KBM-7 (cell line): ENCODE measurements at regions not wholly inside any gene's neighbourhood (a gene's known extent, or its start where the extent isn't known, plus 50 kb on each side); places are given as distances from the start of the nearest gene placed in this dataset.

Experiments used
- DNase-seq: peaks from one replicate; pipeline ENCODE4 v3.0.0-alpha.2; 2015
- in situ Hi-C: fragments of 300-500 bp; cut with MboI; formaldehyde crosslinking; loops from 2 replicates; pipeline ENCODE4 v1.14.3; 2020; ENCODE audit warnings: low sequenced_read_pairs, low pct_unique_long_range_greater_than_20kb, mixed read lengths

DNA sequence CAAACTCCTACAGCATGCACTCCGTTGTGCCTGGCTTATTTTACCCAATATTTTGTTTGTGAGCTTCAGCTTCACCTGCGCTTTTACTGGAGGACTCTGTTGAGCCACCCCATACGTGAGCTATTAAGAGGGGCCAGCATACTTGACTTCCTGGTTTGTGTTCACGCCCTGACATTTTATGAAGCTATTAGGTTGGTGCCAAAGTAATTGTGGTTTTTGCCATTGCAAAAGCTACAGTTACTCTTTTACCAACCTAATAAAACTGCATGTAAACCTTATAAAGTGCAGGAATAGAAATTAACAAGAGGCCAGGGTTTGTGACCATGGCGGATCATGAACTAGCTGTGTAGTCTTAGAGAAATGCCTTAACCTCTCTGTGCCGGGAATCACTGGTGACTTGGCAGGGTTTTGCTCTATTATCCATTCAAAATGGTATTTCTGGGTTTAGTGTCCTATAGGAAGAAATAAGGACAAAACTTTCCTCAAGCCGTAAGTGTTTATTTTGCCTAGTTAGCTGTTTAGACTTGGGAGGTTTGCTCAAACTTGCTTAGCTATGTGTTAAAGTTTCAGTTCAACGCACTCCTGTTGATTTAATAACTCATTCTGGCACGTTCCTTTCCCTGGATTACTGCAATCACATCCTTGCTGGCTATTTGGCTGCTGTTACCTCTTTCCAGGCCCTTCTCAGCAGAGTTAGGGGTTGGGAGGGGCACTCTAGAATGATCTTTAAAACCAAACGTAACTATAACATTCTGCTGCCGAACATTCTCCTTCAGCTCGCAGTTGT lies 1027.6 kb downstream of the BCL11B start:
- in situ Hi-C loops = no loop called here
- DNase-seq = no peak

GRCh38 chr14:98244966-98245569 lies 1026.9 kb downstream of the BCL11B start:
- in situ Hi-C loops = no loop called here
- DNase-seq = no peak

GRCh38 chr14:98249057-98249456 lies 1022.9 kb downstream of the BCL11B start:
- no peak for DNase-seq
- in situ Hi-C loops = no loop called here

GRCh38 chr14:98249476-98249875 lies 1022.5 kb downstream of the BCL11B start:
- in situ Hi-C loops = no loop called here
- no peak for DNase-seq

DNA sequence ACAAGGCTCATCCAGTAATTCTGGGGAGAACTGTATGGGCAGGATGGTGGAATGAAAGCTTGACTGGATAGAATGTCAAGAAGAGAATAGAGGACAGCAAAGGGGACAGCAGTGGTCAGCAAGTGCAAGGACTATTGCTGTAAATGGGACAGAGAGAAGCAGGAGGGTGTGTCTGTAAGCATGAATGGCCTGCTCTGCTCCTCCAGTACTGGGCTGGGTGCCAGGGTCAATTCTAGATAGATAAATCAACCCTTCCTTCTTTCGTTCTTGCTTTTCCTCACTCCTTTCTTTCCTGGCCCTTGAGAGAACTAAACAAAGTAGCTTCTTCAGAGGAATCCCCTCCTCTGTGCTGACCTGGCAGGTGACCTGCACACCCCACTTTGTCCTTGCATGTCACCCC lies 1019.2 kb downstream of the BCL11B start:
- in situ Hi-C loops = no loop called here
- DNase-seq = no peak

DNA sequence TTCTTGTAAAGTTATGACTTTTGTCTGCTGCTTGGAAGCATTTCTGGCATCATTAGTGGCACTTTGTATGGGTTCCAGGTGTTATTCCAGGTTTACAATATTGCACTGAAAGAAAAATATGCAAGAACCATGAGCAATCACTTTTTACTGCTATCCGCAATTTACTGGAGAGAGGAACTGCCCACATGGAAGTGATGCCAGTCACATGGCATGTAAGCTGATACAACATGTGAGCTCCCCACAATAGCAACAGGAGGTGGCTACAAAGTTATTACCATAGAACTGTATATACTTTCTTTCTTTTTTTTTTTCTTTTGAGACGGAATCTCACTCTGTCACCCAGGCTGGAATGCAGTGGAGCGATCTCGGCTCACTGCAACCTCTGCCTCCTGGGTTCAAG lies 1012.1 kb downstream of the BCL11B start:
- DNase-seq = no peak
- in situ Hi-C loops = no loop called here

GRCh38 chr14:98262566-98262965 lies 1009.4 kb downstream of the BCL11B start:
- DNase-seq = no peak
- in situ Hi-C loops = no loop called here

DNA sequence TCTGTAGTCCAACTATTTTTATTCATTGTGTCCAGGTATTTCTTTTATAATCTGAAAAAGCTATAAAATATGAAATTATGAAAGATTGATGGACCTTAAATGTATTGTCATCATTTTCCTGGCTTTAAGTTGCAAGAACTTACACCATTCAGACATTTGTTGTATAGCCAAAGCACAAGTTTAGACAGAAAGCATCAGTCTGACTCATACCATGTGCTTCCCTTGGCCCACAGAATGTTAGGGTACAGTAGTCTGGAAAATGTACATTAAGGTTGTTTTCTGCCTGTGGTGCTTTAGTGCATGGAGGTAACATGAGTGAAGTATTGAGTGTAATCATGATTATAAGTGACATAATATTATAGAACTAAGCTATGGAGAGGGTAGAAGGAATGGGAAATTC lies 1002.5 kb downstream of the BCL11B start:
- no peak for DNase-seq
- in situ Hi-C loops = no loop called here

DNA sequence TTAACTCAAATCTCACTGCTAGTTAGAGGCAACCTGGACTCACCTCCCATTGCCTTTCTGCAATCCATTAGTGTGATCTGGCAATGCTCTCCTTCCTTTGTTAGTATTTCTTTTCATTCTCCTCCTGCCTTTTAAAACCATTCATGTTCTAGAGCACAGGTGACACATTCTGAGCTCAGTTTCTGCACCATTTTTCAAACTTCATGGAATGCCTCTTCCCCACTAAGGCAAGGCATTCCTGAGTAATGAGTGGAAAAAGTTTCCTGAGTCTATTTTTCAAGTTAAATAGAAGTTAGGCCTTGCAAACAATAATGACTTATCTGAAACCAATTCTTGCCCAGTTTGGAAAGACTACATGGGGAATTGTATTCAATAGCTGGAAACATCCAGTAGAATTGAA lies 1001.8 kb downstream of the BCL11B start:
- in situ Hi-C loops = no loop called here
- DNase-seq = no peak

- DNase-seq = no peak
- in situ Hi-C loops = no loop called here
Observed at GRCh38 chr14:98274596-98274995, 997.4 kb downstream of the BCL11B start.

DNA sequence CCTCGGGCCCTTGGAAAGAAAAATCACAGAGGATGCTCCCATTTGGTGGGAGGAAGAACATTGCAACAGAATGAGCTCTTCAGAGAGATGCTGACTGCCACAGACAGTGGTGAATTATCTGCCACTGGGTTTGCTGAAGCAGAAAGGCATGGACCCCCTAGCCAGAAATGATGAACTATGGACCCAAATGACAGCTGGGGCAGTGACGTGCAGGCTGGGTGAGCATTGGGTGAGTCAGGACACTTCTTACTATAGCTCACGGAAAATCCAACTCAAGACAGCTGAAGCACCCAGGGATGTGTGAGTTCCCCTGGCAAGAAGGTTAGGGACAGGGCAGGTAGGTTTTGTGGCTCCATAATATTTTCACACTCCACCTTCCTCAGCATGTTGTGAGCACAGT lies 993.2 kb downstream of the BCL11B start:
- in situ Hi-C loops = no loop called here
- no peak for DNase-seq

- no peak for DNase-seq
- in situ Hi-C loops = no loop called here
Observed at GRCh38 chr14:98280436-98280835, 991.6 kb downstream of the BCL11B start.

DNA sequence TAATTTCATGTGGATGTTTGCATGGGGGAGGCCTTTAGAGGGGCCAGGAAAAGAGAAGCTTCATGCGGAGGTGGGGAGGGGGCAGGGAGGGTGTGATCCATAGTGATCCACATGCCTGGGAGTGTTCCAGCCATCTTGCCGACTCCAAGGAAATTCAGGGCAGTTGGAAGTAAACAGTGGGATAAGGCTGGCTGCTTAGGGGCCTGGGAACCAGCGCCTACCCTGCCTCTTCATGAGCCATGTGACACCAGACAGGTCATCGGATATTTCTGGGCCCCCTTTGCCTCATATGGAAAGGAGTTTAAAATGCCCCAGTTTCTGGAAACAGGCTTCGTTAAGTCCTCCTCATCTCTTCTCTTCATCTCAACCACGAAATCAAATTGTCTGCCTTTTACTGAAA lies 983.2 kb downstream of the BCL11B start:
- DNase-seq = no peak

DNA sequence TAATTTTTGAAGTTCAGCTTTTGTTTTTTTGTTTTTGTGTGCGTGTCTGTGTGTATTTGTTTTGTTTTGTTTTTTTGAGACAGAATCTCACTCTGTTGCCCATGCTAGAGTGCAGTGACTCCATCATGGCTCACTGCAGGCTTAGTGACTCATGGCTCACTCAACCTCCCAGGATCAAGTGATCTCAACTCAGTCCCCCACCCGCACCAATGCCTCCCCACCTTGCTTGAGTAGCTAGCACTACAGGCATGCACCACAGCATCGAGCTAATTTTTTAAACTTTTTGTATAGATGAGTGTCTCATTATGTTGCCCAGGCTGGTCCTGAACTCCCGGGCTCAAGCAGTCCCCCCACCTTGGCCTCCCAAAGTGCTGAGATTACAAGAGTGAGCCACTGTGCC lies 981.4 kb downstream of the BCL11B start:
- in situ Hi-C loops = no loop called here
- no peak for DNase-seq

More for the DNA sequence above, 983.2 kb downstream of the BCL11B start:
- in situ Hi-C loops = no loop called here

DNA sequence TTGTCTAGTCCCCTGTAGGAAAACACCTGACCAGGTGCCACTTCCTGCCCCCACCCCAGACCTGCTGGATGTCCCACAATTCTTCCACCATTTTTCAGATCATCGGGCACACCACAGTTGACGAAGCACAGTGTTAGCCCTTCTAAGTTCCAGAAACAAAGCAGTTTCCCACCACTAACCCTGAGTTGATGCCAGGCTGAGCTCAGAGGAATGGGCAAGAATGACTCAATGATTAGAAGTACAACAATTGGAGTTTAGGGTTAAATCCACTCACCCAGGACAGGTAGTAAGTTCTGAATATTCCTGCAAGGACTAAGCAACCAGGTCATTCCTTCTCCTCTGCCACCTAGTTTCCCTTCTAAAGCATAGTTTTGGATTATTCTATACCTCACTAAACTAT lies 979.8 kb downstream of the BCL11B start:
- DNase-seq = no peak
- in situ Hi-C loops = no loop called here

DNA sequence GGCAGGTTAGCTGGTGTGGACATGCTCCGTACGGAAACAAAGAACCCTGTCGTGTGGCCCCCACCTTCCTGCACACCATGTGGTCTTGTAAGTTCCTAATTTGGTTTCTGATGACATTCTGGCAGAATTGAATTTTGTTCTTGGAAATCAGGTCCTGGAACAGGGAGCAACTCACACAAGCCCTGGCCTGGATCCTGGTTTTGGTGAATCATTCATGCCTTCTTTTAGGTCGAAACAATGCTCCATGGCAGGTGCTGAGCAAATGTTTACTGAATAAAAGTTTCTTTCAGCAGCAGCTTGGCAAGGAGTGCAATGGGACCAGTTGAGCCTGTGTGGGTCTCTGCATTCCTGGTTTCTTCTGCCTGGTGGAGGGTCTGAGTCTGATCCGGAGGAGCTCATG lies 978.4 kb downstream of the BCL11B start:
- in situ Hi-C loops = no loop called here

GRCh38 chr14:98296895-98297294 lies 975.1 kb downstream of the BCL11B start:
- no peak for DNase-seq
- in situ Hi-C loops = no loop called here

More for the DNA sequence above, 978.4 kb downstream of the BCL11B start:
- DNase-seq = no peak

- in situ Hi-C loops = no loop called here
- no peak for DNase-seq
Observed at GRCh38 chr14:98297567-98297966, 974.4 kb downstream of the BCL11B start.

DNA sequence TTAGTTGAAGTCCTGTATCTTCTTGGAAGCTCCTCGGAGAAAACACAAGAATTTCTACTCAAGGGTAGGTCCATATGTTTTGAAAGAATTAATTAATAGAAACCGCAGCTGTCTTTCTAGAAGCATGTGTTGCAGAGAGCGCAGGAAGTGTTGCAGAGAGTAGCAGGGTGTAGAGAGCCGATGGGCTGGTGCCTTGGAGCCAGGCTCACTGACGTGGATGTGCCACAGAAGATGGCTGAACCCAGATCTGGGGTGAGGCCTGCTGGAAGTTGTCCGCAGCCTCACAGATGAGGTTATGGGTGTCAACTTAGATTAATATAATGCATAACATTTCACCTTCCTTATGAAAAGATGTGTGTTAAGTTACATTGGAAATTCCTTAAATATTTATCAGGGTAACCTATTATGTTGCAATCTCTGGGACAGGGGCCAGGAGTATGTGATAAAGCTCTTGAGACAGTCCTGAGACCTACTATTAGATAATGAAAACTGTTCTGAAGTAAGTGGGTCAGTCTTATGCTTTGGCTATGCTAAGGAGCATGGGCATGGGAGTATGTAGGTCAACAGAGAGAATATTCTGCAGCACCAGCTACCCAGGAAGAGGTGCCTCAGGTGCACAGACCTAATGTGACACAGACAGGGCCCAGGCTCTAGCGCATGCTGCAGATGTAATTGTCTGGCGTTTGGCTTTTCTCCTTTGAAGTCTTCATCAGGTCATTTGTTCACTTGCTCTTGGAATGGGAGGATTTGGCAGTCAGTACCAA lies 973.3 kb downstream of the BCL11B start:
- no peak for DNase-seq
- in situ Hi-C loops = no loop called here

DNA sequence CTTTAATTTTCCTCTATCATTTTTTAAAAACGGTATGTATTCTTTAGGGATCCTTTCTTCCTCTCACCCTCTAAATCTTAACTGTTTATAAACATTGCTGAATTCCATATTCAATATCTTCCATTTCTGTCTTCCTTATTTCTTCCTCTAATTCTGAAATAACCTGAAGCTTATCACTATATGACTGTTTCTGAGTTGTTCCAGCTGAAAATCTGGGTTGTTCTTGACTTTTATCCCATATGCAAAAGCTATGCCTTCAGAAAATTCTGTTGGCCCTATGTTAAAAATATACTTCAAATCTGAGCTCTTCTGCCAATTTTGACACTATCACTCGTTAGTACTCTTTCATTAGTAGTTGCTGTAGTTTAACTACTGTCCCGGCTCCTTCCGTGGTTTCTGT lies 970.3 kb downstream of the BCL11B start:
- DNase-seq = no peak
- in situ Hi-C loops = no loop called here
